SH-SY5Y (cell line): ENCODE measurements at regions not wholly inside any gene's neighbourhood (a gene's known extent, or its start where the extent isn't known, plus 50 kb on each side); places are given as distances from the start of the nearest gene placed in this dataset.

ENCODE experiments used
- GATA2 ChIP-seq: IDR thresholded peaks from 2 replicates; pipeline ENCODE4 v1.6.1; 2011; ENCODE audit warnings: mild to moderate bottlenecking, low read depth, low read length
- GATA3 ChIP-seq: IDR thresholded peaks from 2 replicates; pipeline ENCODE4 v1.6.1; 2011; ENCODE audit warnings: low read depth, mild to moderate bottlenecking, low read length, moderate library complexity

DNA sequence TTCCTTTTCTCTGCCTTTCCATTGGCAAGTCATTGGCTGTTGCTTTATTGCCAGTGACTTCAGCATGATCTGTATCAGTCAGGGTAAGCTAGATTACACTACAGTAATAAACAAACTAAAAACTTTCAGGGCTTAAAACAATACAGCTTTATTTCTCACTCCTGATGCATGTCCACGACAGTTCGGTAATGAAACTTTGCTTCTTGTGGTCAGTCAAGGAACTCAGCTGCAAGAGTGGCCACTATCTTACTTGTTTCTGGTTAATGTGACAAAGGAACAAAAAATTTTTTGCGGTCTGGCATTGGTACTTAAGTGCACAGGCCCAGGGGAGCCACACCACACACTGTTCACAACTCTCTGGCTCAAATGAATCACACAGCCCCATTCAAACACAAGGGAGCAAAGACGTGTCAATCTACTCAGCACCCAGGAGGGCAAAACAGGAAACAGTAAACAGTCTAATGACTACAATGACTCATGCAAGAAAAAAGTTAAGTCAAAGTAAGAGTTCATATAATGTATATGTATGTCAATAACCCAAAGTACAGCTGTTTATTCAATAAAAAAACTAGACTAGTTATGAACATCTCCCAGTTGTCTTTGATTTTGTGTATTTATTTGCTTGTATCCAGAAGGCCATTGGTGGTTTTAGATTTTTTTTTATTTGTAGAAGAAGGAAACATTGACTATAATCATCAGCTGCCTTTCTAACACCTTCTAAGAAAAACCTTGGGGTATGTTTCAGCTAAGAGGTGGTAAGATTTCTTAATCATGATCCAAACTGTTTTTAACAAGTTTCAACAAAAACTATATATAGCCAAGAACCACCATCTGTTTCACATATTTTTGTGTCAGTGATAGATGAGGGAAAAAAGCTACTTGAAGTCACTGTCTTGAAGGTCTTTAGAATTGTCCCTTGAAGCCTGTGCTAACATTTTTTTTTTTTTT lies 134.4 kb upstream of the FAM3C start:
- TF ChIP-seq GATA3 (no peak), GATA2 (no peak)
